NCI-H146 (cell line): ENCODE measurements at regions not wholly inside any gene's neighbourhood (a gene's known extent, or its start where the extent isn't known, plus 50 kb on each side); places are given as distances from the start of the nearest gene placed in this dataset.

Source experiments
- DNase-seq: peaks from one replicate; lab custom pipeline; 2025; lab: John Stamatoyannopoulos, UW

DNA sequence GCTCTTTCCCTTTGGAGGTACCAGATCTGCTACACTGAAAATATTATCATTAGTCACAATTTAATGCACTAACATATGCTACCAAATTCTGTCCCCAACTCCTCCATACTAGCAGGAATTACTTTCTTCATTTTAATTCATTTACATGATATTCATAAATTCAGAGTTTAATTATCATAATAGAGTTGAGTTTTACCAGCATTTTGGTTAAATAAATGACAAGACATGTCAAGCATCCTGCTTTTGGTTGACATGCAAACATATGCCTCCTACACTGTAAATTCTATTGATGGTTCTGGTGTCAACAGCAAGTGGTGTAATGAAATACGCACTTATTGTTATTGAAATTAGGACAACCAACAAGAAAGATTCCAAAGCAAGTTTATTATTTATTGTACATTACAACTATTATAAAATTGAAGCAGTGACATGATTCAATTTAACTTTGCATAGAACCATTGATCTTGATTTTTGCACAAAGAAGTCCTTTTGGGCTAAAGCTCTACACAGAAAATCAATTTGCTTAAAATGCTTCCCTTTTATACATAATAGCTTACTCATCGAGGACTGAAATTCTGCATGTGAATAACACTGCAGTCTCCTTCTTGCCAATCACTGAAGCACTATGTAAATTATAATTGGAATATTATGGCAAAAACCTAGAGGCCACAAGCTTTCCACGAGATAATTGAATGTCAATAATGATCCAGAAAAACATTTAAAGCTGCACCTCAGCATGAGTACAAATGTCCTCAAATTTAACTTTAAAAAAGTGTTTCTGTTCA lies 728.6 kb upstream of the ADGRL2 start:
- DNase-seq, result no peak

DNA sequence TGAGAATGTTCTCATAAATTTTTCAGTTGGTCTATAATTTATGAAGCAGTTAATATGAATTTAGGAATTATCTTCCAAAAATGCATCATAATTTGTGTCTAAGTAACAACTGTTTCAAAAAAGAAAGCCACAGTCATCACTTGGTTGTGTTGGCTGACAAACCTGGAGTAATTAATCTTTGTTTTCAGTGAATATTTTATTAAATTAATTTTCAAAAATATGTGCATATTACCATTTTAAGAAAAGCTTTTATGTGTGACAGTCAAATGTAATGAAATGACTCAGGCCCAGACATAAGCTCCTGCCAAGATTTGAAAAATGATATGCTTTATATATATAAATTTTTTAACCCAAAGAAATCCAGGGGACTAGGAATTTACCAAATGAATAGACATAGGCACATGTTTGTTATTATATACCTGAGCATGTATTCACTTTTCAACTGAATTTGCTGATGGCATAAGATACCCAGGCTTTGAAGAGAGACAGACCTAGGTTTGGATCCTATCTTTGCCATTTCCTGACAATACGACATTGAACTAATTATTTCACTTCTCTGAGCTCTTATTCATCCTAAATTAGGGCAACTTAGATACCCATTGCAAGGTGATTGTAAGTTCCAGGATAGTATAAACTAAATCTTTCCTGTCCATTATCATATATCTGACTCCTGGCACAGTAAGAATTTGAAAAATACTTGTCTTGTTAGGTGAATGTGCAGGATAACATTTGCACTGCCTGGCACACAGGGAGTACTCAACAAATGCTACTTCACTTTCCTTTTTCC lies 729.5 kb upstream of the ADGRL2 start:
- no peak for DNase-seq

DNA sequence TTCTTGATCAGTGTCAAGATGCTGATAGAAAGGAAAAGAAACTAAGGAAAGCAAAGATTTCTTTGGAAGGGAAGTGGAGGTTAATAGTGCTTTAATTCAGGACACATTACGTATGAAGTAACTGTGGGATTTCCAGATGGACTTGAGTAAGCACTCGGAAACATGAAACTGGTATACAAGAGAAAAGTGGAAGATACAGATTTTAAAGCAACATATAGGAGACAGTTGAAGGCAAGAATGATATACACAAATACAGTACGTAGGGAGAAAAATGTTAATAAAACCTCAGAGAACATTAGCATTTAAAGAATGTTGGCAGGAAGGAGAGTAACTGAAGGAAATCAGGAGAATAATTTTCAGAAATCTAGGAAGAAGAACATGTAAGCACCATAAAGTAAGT lies 730.9 kb upstream of the ADGRL2 start:
- DNase-seq, result no peak

DNA sequence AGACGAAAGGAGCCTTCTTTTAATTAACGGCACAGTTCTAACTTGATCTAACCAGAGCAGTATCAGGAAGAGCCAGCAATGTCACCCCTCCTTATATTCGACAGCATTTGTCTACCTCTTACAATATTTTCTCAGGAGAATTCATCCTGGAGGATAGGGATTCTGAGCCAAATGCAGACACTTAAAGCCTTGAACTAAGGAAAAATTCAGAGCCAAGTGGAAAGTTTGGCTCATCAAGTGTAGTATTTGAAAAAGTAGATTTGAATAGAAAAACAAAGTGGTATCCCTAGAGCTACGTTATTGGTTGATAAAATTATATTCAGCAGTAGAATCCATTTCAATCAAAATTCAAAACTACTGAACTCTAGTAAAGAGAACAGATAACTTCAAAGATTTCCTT lies 732.0 kb upstream of the ADGRL2 start:
- DNase-seq, result no peak

DNA sequence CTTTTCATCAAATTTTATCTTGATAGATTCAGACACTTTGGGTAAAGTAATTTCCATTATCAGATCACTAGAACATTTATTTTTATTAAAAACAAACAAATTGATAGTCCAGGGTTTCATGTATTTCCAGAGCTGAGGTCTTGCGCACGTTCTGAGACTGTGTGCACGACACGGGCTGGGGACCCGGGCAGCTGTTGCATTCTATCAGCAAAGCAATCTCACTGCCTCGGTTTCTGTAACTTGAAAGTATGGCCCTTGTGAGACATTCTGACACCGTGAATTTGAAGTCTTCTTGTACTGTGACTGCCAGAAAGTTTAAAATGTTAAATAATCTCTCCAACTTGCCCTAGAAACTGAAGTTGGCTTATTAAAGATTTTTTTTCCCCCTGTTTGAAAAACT lies 746.9 kb upstream of the ADGRL2 start:
- DNase-seq, result no peak

DNA sequence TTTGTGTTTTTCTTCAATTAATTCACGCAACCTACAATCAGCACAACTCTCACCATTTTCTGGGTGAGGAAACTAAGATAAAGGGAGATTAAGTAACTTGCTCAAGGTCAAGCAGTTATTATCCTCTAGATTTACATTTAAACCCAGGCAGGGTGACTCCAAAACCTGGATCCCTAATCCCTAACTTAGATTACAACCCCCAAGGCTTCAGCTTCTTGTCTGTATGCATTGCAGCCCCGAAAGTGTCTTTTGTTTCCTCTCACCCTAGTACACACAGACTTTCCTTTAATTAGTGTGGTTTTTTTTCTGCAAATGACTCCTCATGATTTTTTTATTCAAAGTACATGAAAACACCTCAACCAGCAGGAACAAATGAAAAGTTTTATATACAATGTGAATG lies 748.6 kb upstream of the ADGRL2 start:
- no peak for DNase-seq

DNA sequence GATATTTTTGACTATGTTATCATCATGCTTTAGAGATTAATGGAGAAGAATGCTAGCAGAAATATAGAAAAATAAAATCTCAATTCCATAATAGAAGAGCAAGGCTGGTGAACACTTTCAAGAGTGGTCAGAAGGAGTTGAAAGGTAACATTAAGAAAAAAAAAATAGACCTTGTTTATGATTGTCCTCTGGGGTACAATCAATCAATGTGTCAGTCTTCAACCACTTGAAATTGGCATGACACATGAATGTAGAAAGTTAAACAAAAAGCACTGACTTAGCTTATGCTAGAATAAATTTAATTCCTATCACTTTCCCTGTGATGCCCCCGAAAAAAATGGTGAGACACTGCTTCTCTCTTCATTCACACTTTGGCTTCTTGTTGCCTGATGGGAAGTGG lies 750.3 kb upstream of the ADGRL2 start:
- no peak for DNase-seq

DNA sequence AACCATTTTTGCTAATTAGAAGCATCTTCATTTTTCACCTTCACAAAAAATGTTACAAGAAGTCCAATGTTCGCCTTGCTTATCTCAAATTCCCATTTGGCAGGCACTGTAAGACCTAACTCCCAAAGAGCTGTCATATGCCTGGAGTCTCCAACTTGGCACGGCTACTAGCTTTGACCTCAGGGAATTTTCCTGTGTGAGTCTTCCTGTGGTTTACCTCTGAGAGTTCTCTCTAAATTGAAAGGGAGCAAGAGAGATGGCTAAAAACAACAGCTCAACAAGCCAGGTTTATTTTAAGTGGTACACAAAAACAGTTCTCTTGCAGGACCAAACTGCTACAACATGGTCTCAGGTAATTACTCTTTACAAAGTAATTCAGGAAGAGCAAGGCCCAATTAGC lies 756.0 kb upstream of the ADGRL2 start:
- DNase-seq, result no peak

DNA sequence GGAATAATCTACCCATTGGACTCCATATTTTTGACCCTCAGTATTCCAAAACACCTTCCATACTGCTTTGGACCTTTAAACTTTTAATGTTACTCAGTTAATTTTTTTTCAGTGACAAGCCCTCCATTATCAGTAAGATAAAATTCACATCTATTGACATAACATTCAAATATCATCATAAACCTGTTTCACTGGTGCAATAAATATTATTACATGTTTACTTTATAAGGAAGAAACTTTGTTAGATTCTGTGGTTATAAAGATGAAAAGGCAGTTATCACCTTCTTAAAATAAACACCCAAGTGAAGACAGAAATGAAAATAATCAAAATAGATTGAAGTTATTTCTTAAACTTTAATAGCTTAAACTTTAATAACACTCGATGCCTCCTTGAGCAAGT lies 758.5 kb upstream of the ADGRL2 start:
- DNase-seq, result no peak

DNA sequence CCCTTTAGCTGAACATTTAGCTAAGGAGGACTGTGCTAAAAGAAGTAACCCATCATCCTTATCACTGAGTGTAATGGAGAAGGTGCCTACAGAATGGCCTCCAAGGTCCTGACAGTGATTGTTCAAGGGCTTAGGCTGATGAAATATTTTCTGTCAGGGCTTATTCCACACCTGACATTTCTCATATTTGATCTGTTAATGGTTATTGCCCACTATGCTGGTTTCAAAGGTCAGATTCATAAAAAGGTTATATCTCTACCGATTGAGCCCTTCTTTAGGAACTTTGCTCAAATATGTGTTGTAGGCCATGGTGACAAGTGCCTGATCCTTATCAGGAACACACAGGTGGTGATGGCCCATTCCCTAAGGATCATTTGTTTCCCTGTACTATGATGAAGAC lies 766.4 kb upstream of the ADGRL2 start:
- DNase-seq, result no peak

DNA sequence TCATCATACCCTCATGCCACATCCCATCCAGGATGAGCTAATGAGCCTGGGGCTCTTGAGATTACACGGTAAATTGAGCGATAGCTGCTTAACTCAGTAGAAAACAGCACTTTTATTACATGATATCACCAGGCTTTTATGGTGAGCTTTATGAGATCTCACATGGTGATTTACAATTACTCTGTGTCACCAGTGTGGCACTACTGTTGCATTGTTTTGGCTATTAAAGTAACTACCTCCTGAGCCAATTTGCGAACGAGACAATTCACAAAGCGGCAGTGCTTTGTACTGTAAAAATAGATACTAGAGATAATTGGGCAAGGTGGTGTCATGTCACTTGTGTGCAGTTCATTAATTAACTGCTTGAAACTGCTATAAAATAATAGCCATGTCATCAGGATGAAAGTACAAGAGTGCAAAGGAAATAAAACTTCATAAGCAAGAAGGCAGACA lies 767.7 kb upstream of the ADGRL2 start:
- peak; percentile 84 for DNase-seq

DNA sequence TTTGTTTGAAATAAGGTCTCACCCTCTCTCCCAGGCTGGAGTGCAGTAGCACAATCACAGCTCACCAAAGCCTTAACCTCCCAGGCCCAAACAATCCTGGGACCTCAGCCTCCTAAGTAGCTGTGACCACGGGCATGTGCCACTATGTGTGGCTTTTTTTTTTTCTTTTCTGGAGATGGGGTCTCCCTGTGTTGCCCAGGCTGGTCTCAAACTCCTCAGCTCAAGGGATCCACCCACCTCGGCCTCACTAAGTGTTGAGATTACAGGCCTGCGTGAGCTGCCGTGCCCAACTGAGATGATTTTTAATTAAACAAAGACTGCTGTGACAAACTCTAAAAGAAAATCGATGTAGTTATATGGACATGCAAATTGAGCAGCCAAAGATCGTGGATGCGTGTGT lies 768.4 kb upstream of the ADGRL2 start:
- DNase-seq, result peak; percentile 78

DNA sequence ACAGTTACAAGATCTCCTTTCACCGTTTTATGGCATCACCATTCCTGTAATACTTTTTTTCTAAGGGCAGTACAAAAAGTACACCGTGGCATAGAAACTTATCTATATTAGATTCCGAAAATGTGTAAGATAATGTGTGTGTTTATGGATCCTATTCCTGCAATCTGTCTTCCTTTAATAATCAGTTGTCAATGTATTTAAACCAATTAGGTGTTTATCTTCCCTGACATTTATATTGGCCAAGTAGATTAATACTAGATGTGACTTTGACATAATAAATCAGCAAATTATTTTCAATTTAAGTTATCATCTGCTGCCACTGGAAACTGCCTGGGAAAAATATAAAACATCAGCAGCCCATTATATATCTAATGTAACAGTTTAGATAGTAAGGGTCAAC lies 770.3 kb upstream of the ADGRL2 start:
- DNase-seq, result no peak

DNA sequence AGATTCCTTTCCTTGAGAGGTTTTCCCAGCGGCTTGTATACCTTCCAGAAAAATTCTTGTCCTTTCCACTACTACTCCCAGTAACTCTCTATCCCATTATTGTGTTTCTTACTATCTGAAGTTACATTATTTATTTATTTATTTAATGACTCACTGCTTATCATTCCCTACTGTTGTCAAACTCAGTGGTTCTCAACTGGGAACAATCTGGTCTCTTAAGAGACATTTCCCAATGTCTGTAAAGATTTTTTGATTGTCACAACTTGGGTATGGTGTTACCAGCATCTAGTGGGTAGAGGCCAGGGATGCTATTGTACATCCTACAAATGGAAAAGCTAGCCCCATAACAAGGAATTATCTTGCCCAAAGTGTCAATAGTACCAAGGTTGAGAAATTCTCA lies 771.5 kb upstream of the ADGRL2 start:
- no peak for DNase-seq

DNA sequence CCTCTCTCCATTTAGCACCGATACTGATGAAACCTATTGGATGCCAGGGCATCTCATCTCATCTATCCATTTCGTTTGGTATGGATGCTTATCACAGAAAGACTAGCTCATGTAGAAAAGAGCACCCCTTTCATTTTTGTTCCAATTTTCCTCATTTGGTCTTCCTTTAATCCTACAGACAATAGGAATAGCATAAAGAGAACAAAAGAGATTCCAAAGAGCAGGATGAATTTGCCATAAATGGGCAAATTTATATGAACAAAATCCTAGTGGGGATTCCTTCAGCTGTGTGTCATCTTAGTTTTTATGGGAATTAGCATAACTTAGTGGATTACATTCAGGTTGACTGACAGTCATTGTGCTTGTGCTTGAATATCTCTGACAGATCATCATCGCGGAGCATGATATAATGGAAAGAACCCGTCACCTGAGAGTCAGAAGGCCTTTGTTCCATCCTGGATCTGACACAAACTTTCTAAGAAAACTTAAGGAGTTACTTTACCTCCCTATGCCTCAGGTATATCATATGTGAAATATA lies 777.5 kb upstream of the ADGRL2 start:
- no peak for DNase-seq

DNA sequence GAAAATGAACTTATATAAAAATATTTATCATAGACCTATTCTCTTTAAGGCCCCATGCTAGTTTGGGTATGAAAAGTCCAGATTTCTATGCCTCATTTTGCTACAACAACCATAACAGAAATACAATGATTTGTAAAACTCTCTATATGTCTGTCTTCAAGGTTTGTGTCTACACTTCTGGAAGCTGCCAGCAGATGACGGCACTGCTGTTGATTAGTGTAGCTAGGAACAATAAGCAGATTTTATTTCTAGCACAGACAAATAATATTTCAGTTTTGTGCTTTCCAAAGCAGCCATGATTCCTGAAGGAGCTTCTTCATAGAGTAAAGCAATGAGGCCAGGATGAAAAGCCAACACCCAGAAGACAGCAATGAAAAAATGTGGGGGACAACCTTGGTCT lies 779.6 kb upstream of the ADGRL2 start:
- DNase-seq, result no peak

DNA sequence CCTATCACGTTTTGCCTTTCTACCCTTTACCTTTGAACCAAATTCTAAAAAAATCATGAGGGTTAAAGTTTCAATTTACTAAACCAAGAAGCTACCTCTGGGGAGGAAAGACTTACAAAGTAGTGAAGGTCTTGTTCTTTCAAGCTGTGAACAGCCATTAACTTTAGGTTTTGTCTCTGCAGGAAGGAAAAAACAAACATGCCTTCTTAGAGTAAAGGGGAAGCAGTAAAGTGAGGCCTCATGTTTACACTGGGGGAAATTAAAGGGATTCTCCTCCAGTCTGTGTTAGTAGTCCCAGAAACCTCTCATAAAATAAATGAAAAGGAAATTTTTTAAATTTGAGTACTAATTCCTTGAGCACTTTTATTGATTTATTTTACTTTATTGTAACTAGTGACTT lies 780.2 kb upstream of the ADGRL2 start:
- DNase-seq, result no peak

DNA sequence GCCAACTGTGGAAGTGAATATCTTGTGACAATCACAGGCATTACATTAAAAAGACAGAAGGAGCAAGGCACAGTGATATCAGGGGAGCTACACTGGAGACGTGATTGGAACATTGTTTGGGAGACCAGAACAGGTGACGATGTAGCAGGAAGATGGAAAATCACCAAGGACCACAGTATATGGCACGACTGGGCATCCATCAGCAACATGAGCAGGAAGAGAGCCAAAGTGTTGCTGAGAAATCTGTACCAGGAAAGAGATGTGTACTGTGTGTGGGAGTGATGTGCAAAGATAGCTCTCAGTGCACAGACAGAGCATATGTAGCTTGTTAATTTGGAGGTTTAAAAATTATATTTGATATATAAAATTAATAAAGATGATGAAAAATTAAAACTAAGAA lies 790.6 kb upstream of the ADGRL2 start:
- no peak for DNase-seq

DNA sequence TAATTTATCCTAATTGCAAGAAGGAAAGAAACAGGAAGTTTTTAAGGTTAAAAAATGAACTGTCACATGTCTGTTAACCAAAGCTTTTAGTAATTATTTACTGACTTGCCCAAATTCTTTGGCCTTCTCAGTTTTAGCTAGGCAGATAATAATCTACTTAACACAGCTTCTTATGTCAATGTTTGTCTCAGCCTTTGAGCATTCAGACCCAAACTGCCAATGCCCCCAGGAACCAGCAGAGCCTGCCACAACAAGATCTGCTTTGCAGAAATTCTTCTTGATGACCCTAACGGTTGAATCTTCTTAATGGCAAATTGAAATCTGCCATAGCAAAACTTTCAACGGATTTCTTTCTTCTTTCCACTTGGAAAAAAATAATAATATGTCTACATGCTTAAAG lies 792.4 kb upstream of the ADGRL2 start:
- no peak for DNase-seq

DNA sequence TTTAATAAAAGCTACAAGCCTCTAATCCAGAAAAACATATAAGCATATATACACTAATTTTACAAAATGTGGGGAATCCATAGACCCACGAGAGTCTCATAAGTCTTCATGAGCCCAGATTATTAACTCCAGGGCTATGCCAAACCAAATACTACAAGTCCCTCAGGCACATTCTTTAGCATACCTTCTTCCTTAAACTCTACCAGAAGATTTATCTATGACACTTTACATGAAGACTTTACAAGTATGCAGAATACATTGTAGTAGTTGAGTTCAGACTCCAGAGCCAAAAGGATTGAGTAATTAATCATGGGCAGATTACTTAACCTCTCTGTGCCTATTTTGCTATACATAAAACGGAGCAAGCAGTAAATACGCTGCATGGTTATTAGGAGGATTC lies 793.7 kb upstream of the ADGRL2 start:
- DNase-seq, result no peak

DNA sequence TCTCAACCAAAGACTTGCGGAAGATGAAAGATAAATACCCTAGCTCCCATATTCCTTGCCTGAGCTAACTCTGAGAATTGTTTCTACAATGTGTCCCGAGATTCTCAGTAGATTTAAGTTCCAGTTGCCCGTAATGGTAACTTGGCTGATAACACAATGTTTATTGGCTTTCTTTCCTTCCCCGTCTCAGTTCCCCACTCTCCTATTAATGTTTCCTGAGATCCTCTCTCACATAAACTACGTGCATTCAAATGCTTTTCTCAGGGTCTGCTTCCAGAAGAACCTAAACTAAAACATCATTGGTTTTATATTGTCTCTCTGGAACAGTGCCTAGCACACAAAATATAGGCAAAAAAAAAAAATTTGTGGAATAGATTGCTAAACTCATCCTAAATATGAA lies 794.2 kb upstream of the ADGRL2 start:
- no peak for DNase-seq

DNA sequence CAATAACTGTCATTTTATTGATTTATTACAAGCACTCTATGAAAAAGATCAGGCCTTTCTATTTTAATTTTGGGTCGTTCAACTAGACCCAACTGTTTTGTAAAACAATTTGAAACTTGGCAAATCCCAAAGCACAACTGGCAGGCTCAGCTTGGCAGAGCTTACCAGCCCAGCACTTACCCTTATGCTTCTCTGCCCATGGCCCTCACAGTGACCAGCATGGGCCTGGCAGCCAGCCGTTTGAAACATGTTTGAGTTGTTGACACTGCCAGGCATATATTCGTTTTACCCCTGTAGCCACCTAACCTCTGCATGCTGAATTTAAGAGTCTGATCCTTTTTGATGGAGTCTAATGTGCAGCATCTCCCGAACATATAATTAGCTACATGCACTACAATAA lies 796.7 kb upstream of the ADGRL2 start:
- DNase-seq, result no peak

DNA sequence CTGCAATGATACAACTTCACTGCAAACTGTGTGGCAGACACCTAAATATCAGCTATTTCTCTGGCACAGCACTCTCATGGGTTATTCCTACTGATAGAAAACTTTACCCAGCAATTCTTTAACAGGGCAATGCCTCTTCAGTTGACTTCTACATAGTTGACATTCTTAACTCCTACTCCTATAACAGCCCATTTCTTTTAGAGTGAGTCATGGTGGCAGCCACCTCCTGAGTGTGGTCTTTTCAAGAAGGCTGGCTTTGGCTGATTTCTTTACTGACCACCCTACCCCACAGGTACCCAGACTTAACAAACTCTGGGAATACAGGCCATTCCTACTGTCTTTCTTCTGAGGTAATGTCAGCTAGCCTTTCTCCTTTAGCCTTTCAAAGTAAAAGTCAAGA lies 805.8 kb upstream of the ADGRL2 start:
- no peak for DNase-seq
